Vagina (tissue), 2 donors: ENCODE measurements at regions not wholly inside any gene's neighbourhood (a gene's known extent, or its start where the extent isn't known, plus 50 kb on each side); places are given as distances from the start of the nearest gene placed in this dataset.

ENCODE experiments used
- DNase-seq, 2 donors: peaks; one replicate each; pipeline ENCODE4 v3.0.0-alpha.2; 2017; ENCODE audit errors: extremely low spot score in 2 of 2
- H3K27ac ChIP-seq: fragments of 200-600 bp; sonication (generic); one replicate; pipeline ENCODE4 v1.5.1; 2019
- H3K27me3 ChIP-seq: fragments of 200-600 bp; sonication (generic); one replicate; pipeline ENCODE4 v1.5.1; 2019
- H3K36me3 ChIP-seq, 2 donors: fragments of 200-600 bp; sonication (generic); one replicate each; pipeline ENCODE4 v1.5.1; 2017 to 2019
- H3K4me1 ChIP-seq: fragments of 200-600 bp; sonication (generic); one replicate; pipeline ENCODE4 v1.5.1; 2019
- H3K4me3 ChIP-seq, 2 donors: fragments of 200-600 bp; sonication (generic); 1 replicate in 1 of 2; 2 replicates in 1 of 2; pipeline ENCODE4 v1.5.1; 2016 to 2019
- H3K9me3 ChIP-seq: fragments of 200-600 bp; sonication (generic); one replicate; pipeline ENCODE4 v1.5.1; 2019
- POLR2A ChIP-seq, 2 donors: fragments of 450-650 bp; IDR thresholded peaks; one replicate each; pipeline ENCODE4 v1.6.1; 2017; ENCODE audit warnings: antibody characterized with exemption in 2 of 2, mild to moderate bottlenecking in 2 of 2, moderate library complexity in 2 of 2
- POLR2AphosphoS5 ChIP-seq, 2 donors: sonication (generic); formaldehyde crosslinking; IDR thresholded peaks; one replicate each; pipeline ENCODE4 v1.9.0; 2017; ENCODE audit warnings: antibody characterized with exemption in 2 of 2, mild to moderate bottlenecking in 2 of 2, low read depth in 1 of 2; ENCODE audit not compliant: insufficient read depth in 1 of 2
- intact Hi-C: fragments of 100-400 bp; cut with DNase I; formaldehyde crosslinking; loops from one replicate; pipeline ENCODE4 v1.15.1; 2023
- TF ChIP-seq, protein P1 (sequence below), 3 experiments: fragments of 450-650 bp in 2 of 3; fragments of 200-600 bp in 1 of 3; sonication (generic) in 1 of 3; IDR thresholded peaks; one replicate each; pipeline ENCODE4 v1.5.1; 2017 to 2019; ENCODE audit warnings: antibody characterized with exemption in 3 of 3, mild to moderate bottlenecking in 2 of 3, moderate library complexity in 2 of 3

DNA sequence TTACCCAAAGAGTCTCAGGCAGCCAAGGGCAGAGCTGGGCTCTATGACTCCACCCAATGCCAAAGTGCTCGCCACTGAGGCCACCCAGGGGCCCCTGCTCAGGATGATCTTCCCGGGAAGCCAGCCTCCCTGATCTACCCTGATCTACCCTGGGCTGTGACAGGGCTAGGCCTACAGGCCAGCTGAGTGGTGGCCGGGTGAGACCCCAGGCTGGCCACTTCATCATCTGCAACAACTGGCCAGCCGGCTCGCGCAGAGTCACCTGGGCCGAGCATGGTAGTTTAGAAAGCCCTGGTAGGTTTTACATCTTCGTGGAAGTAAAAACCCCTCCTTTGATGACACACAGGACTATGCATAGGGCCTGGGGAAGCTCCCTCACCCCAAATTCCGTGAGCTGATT, 276.3 kb downstream of the NDUFA10 start:
- no peak for TF ChIP-seq POLR2A (IDR thresholded peaks at IDR 0.05)
- no peak for TF ChIP-seq POLR2AphosphoS5 (IDR thresholded peaks at IDR 0.05; ENCODE audit: insufficient read depth in 1 of 2, low read depth in 1 of 2)
- TF ChIP-seq, protein P1, sequence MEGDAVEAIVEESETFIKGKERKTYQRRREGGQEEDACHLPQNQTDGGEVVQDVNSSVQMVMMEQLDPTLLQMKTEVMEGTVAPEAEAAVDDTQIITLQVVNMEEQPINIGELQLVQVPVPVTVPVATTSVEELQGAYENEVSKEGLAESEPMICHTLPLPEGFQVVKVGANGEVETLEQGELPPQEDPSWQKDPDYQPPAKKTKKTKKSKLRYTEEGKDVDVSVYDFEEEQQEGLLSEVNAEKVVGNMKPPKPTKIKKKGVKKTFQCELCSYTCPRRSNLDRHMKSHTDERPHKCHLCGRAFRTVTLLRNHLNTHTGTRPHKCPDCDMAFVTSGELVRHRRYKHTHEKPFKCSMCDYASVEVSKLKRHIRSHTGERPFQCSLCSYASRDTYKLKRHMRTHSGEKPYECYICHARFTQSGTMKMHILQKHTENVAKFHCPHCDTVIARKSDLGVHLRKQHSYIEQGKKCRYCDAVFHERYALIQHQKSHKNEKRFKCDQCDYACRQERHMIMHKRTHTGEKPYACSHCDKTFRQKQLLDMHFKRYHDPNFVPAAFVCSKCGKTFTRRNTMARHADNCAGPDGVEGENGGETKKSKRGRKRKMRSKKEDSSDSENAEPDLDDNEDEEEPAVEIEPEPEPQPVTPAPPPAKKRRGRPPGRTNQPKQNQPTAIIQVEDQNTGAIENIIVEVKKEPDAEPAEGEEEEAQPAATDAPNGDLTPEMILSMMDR (IDR thresholded peaks at IDR 0.05) = no peak
- no peak overlapping the region for H3K4me3 ChIP-seq
- no peaks in the 10 kb centered on the region for H3K36me3 ChIP-seq
- no peaks in the 10 kb centered on the region for H3K27me3 ChIP-seq
- H3K27ac ChIP-seq = no peak overlapping the region
- no peaks in the 10 kb centered on the region for H3K9me3 ChIP-seq
- H3K4me1 ChIP-seq = no peaks in the 10 kb centered on the region
- intact Hi-C loops = no loop called here
- DNase-seq = no peak

DNA sequence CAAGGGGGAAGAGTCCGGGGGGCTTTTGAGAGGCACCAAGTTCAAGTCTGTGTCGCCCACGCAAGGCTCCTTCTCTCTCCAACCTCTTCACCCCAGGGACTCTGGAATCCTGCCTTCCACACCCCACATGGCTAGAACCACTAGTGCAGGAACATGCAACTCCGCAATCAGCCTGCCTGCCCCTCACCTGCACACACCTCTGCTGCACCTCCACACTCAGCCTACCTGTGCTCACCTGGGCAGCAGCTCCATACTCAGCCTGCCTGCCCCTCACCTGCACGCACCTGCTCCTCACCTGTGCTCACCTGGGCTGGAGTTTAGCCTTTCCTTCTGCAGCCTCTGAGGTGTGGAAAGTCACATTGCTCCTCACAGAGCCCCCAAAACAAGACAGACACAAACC, 277.4 kb downstream of the NDUFA10 start:
- H3K4me3 ChIP-seq = no peak overlapping the region
- no peak for DNase-seq
- intact Hi-C loops = no loop called here
- no peaks in the 10 kb centered on the region for H3K4me1 ChIP-seq
- H3K27ac ChIP-seq = no peak overlapping the region
- H3K9me3 ChIP-seq = no peaks in the 10 kb centered on the region
- H3K27me3 ChIP-seq = no peaks in the 10 kb centered on the region
- no peaks in the 10 kb centered on the region for H3K36me3 ChIP-seq
- TF ChIP-seq, protein P1 (IDR thresholded peaks at IDR 0.05) = no peak
- no peak for TF ChIP-seq POLR2AphosphoS5 (IDR thresholded peaks at IDR 0.05; ENCODE audit: insufficient read depth in 1 of 2, low read depth in 1 of 2)

DNA sequence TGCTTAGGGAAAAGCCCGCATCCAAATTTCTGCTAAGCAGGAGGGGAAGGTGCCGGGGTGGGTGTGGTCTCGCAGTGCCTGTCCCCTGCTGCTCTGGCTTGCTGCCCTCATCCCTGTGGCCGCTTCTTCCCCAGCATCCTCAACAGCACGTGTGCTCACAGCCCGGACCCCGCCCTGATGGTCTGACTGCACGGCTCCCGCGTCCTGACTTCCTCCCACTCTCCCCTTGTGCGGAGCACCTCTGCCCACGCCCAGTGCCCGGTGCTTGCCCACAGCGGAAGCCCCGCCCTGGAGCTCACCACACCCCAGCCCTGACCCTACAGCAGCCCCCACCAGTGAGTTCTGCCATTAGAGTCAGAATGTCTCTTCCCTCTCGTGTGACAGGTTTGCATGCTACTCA, 277.9 kb downstream of the NDUFA10 start:
- TF ChIP-seq POLR2AphosphoS5 (IDR thresholded peaks at IDR 0.05; ENCODE audit: insufficient read depth in 1 of 2, low read depth in 1 of 2) (no peak), POLR2A (IDR thresholded peaks at IDR 0.05) (no peak)
- TF ChIP-seq, protein P1 (IDR thresholded peaks at IDR 0.05) = no peak
- no peaks in the 10 kb centered on the region for H3K27me3 ChIP-seq

DNA sequence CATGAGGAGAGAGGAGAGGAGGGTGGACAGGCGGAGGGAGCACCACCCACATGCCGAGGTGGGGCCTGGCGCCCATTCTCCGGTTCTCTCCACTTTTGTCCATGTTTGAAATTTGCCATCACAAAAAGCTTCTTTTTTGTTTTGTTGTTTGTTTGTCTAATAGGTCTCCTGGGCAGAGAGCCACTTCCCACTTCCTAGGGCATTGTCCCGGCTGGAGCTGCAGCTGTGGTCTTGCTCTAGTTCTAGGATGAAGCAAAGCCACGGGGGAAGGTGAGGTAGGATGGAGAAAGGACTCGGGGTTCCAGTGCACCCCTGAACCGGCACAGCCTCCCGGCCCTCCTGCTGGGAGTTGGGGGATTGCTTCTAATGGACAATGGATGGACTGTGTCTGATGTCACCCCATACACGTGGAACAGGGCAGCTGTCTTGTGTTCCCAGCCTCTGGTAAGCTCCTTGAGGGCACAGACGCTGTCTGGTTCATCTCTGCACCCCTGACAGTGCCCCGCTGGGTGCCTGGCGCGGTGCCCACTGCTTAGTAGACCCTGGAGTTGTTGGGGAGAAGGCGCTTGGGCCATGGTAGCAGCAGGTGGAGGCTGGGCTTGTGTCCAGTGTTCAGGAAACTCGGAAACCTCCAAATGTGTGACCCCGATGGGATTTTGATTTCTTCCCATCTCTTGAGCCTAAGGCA, 278.4 kb downstream of the NDUFA10 start:
- H3K4me3 ChIP-seq = no peak overlapping the region
- intact Hi-C loops = no loop called here
- no peak overlapping the region for H3K27ac ChIP-seq
- H3K27me3 ChIP-seq = no peaks in the 10 kb centered on the region
- H3K9me3 ChIP-seq = no peaks in the 10 kb centered on the region
- TF ChIP-seq POLR2A (IDR thresholded peaks at IDR 0.05) (no peak), POLR2AphosphoS5 (IDR thresholded peaks at IDR 0.05; ENCODE audit: insufficient read depth in 1 of 2, low read depth in 1 of 2) (no peak)
- TF ChIP-seq, protein P1 (IDR thresholded peaks at IDR 0.05) = no peak
- H3K36me3 ChIP-seq = no peaks in the 10 kb centered on the region
- no peak for DNase-seq
- no peaks in the 10 kb centered on the region for H3K4me1 ChIP-seq

More for the DNA sequence above, 277.9 kb downstream of the NDUFA10 start:
- no peak overlapping the region for H3K4me3 ChIP-seq
- H3K36me3 ChIP-seq = no peaks in the 10 kb centered on the region
- no peaks in the 10 kb centered on the region for H3K9me3 ChIP-seq
- H3K27ac ChIP-seq = no peak overlapping the region
- no peaks in the 10 kb centered on the region for H3K4me1 ChIP-seq
- DNase-seq = no peak
- intact Hi-C loops = no loop called here

GRCh38 chr2:239745386-239746227, 279.5 kb downstream of the NDUFA10 start:
- Histone ChIP-seq H3K27me3 (no peaks in the 10 kb centered on the region), H3K4me1 (no peaks in the 10 kb centered on the region), H3K4me3 (no peak overlapping the region), H3K9me3 (no peaks in the 10 kb centered on the region), H3K27ac (no peak overlapping the region), H3K36me3 (no peaks in the 10 kb centered on the region)
- intact Hi-C loops = no loop called here
- no peak for TF ChIP-seq POLR2A (IDR thresholded peaks at IDR 0.05)
- no peak for TF ChIP-seq POLR2AphosphoS5 (IDR thresholded peaks at IDR 0.05; ENCODE audit: insufficient read depth in 1 of 2, low read depth in 1 of 2)
- TF ChIP-seq, protein P1 (IDR thresholded peaks at IDR 0.05) = no peak
- DNase-seq = no peak
